Esophagus squamous epithelium (tissue), 5 donors: ENCODE measurements at regions not wholly inside any gene's neighbourhood (a gene's known extent, or its start where the extent isn't known, plus 50 kb on each side); places are given as distances from the start of the nearest gene placed in this dataset.

Experiments used
- DNase-seq: peaks from one replicate; lab custom pipeline; 2025; lab: John Stamatoyannopoulos, UW
- H3K27ac ChIP-seq, 4 donors: fragments of 200-600 bp; sonication (generic); one replicate each; pipeline ENCODE4 v1.5.1; 2016 to 2019; ENCODE audit warnings: mild to moderate bottlenecking in 1 of 4
- H3K27me3 ChIP-seq, 4 donors: fragments of 200-600 bp; sonication (generic); 1 replicate in 3 of 4; 2 replicates in 1 of 4; pipeline versions ENCODE4 v1.5.1 to v1.6.0; 2017 to 2021; ENCODE audit warnings: antibody characterized with exemption in 1 of 4
- H3K36me3 ChIP-seq, 3 donors: fragments of 200-600 bp; sonication (generic); one replicate each; pipeline ENCODE4 v1.5.1; 2016 to 2019
- H3K4me1 ChIP-seq, 3 donors: fragments of 200-600 bp; sonication (generic); one replicate each; pipeline ENCODE4 v1.5.1; 2017 to 2019
- H3K4me3 ChIP-seq, 4 donors: fragments of 200-600 bp; sonication (generic); 1 replicate in 3 of 4; 2 replicates in 1 of 4; pipeline ENCODE4 v1.5.1; 2016 to 2019; ENCODE audit warnings: mild to moderate bottlenecking in 2 of 4, moderate library complexity in 1 of 4
- H3K9me3 ChIP-seq, 3 donors: fragments of 200-600 bp; sonication (generic); one replicate each; pipeline ENCODE4 v1.5.1; 2016 to 2019
- POLR2A ChIP-seq, 4 donors: fragments of 450-650 bp; IDR thresholded peaks; one replicate each; pipeline ENCODE4 v1.6.1; 2017; ENCODE audit warnings: antibody characterized with exemption in 4 of 4, mild to moderate bottlenecking in 4 of 4, moderate library complexity in 3 of 4
- WGBS, 2 donors: methylation state at CpG; one replicate each; pipeline ENCODE4 v1.1.5; 2018; 5-methylcytosine and 5-hydroxymethylcytosine counted together
- intact Hi-C: fragments of 100-400 bp; cut with DNase I; formaldehyde crosslinking; loops from one replicate; pipeline ENCODE4 v1.15.0; 2022
- TF ChIP-seq, protein P1 (sequence below), 6 experiments: fragments of 450-650 bp in 4 of 6; fragments of 200-600 bp in 2 of 6; sonication (generic) in 2 of 6; IDR thresholded peaks; one replicate each; pipeline ENCODE4 v1.5.1; 2016 to 2019; ENCODE audit warnings: antibody characterized with exemption in 6 of 6, mild to moderate bottlenecking in 4 of 6, moderate library complexity in 4 of 6
- donor health status: DM: yes; HTN: yes; CAD: no.

DNA sequence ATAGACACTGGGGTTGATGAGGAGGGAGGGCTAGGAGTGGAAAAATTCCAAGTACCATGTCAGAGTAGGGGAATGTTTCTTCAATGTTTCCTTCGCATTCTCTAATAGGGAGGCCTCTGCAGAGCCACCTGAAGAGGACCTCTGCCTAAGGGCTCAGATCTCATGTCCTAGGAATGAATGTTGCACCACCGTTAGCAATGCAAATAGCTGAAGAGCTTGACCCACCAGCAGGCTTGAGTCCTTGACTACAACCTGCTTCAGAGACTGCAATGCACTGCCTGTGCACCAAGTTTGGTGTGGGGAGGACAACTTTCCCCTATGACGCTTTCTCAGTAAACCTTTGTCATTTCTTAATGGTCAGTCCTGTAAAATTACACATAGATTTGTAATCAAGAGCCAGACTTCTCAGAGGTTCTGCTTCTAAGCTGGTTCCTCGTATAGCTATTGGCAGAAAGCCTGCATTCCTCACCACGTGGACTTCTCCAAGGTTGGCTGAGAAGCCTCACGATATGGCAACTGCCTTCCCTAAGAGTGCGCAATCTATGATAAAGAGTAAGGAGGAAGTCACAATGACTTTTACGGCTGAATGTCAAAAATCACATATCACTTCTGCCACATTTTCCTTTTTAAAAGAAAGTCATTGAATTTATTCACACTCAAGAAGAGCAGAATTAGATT lies 600.7 kb upstream of the PTGER4 start:
- whole genome bisulfite sequencing, 2 donors: 70 to 78% methylated on average over 7 to 8 of the region's 8 CpGs
- no peak for DNase-seq

DNA sequence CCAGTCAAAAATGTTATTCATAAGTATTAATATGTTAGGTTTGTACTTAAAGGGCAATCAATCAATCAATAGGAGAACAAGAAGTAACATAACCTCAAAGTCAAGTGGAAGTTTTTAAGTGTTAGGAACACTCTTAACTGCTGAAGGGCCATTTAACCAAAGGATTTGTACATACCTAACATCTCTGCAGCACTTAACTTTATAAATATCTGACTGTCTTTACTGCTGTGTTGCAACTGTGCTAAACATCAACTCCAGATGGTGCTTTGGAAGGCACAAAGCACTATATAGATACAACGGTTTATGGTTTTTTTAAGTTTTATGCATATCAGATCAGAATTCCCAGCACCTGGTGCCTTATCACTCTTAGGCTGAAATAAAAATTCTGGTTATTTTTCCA lies 604.9 kb upstream of the PTGER4 start:
- no peak for DNase-seq
- no peaks in the 10 kb centered on the region for H3K9me3 ChIP-seq
- peaks cover 0 to 31% (median 0%) of the 10 kb centered on the region in 4 donors for H3K27me3 ChIP-seq
- TF ChIP-seq, protein P1, sequence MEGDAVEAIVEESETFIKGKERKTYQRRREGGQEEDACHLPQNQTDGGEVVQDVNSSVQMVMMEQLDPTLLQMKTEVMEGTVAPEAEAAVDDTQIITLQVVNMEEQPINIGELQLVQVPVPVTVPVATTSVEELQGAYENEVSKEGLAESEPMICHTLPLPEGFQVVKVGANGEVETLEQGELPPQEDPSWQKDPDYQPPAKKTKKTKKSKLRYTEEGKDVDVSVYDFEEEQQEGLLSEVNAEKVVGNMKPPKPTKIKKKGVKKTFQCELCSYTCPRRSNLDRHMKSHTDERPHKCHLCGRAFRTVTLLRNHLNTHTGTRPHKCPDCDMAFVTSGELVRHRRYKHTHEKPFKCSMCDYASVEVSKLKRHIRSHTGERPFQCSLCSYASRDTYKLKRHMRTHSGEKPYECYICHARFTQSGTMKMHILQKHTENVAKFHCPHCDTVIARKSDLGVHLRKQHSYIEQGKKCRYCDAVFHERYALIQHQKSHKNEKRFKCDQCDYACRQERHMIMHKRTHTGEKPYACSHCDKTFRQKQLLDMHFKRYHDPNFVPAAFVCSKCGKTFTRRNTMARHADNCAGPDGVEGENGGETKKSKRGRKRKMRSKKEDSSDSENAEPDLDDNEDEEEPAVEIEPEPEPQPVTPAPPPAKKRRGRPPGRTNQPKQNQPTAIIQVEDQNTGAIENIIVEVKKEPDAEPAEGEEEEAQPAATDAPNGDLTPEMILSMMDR (IDR thresholded peaks at IDR 0.05): no peak
- TF ChIP-seq POLR2A (IDR thresholded peaks at IDR 0.05): no peak
- no peaks in the 10 kb centered on the region for H3K4me1 ChIP-seq
- 74 to 79% methylated on average over 1 of the region's 1 CpG for WGBS, 2 donors
- no peaks in the 10 kb centered on the region for H3K36me3 ChIP-seq
- H3K4me3 ChIP-seq: no peak overlapping the region
- no peak overlapping the region for H3K27ac ChIP-seq
- intact Hi-C loops: no loop called here

More for the DNA sequence above, 600.7 kb upstream of the PTGER4 start:
- H3K27ac ChIP-seq: no peak overlapping the region
- peaks cover 0 to 43% (median 0%) of the 10 kb centered on the region in 4 donors for H3K27me3 ChIP-seq
- TF ChIP-seq, protein P1 (IDR thresholded peaks at IDR 0.05): no peak
- no peak for TF ChIP-seq POLR2A (IDR thresholded peaks at IDR 0.05)
- no peaks in the 10 kb centered on the region for H3K4me1 ChIP-seq
- intact Hi-C loops: no loop called here
- H3K36me3 ChIP-seq: no peaks in the 10 kb centered on the region
- H3K9me3 ChIP-seq: no peaks in the 10 kb centered on the region
- H3K4me3 ChIP-seq: no peak overlapping the region

DNA sequence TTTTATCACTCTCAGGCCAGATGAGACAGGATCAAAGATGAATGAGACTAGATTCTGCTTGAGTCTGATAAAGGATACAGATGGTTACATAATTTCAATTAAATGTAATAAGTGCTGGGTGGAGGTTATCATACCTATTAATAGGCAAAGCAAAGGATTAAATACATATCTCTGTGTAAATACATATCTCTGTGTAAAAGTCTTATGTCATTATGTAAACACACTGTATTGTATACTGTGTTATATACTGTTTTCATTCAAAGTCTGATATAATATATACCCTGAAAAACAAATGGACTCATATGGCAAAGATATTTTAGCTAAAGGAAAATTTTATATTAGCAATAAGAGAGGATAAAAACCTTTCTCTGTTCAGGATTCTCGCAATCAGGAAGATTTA lies 605.8 kb upstream of the PTGER4 start:
- 74 to 96% methylated on average over 1 of the region's 1 CpG for WGBS, 2 donors
- Histone ChIP-seq H3K4me3 (no peak overlapping the region), H3K27ac (no peak overlapping the region), H3K4me1 (no peaks in the 10 kb centered on the region), H3K9me3 (no peaks in the 10 kb centered on the region), H3K27me3 (peaks cover 0 to 24% (median 0%) of the 10 kb centered on the region in 4 donors), H3K36me3 (no peaks in the 10 kb centered on the region)
- no peak for DNase-seq
- intact Hi-C loops: no loop called here
- TF ChIP-seq, protein P1 (IDR thresholded peaks at IDR 0.05): no peak
- no peak for TF ChIP-seq POLR2A (IDR thresholded peaks at IDR 0.05)

DNA sequence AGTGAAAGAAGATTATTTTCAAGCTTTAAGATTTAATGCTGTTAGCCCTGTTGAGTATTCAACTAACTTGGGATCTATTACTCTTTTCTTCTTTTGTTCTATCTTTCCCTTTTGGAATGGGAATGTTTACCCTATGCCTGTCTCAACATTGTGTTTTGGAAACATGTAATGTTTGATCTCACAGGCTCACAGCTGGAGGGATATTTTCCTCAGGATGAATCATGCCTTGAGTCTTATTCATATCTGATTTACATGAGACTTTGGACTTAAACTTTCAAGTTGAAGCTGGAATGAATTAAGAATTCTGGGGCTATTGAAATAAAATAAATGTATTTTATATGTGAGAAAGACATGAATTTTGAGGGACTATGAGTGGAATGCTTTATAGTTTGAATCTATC lies 607.8 kb upstream of the PTGER4 start:
- Histone ChIP-seq H3K36me3 (no peaks in the 10 kb centered on the region), H3K4me1 (no peaks in the 10 kb centered on the region), H3K27ac (no peak overlapping the region), H3K9me3 (no peaks in the 10 kb centered on the region), H3K4me3 (no peak overlapping the region), H3K27me3 (peaks cover 0 to 8% (median 0%) of the 10 kb centered on the region in 4 donors)
- DNase-seq: no peak
- no peak for TF ChIP-seq POLR2A (IDR thresholded peaks at IDR 0.05)
- TF ChIP-seq, protein P1 (IDR thresholded peaks at IDR 0.05): no peak
- intact Hi-C loops: no loop called here

DNA sequence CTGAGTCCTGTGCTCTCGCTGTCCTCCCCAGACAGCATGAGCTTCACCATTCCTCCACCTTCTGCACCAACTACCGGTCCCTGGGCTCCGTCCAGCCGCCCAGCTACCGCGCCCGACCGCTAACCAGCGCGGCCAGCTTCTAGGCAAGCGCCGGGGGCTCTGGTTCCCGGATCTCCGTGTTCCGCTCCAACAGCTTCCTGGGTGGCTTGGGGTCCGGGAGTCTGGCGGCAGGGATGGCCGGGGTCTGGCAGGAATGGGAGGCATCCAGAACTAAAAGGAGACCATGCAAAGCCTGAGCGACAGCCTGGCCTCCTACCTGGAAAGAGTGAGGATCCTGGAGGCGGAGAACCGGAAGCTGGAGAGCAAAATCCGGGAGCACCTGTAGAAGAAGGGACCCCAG lies 613.1 kb upstream of the PTGER4 start:
- Histone ChIP-seq H3K36me3 (no peaks in the 10 kb centered on the region), H3K9me3 (no peaks in the 10 kb centered on the region), H3K27ac (no peak overlapping the region), H3K4me3 (no peak overlapping the region), H3K27me3 (peaks cover 0 to 4% (median 0%) of the 10 kb centered on the region in 4 donors), H3K4me1 (no peaks in the 10 kb centered on the region)
- no peak for DNase-seq
- TF ChIP-seq, protein P1 (IDR thresholded peaks at IDR 0.05): no peak
- no peak for TF ChIP-seq POLR2A (IDR thresholded peaks at IDR 0.05)
- 91 to 92% methylated on average over 4 to 15 of the region's 22 CpGs for WGBS, 2 donors
- intact Hi-C loops: no loop called here
